ENCODE measurements at regions not wholly inside any gene's neighbourhood (a gene's known extent, or its start where the extent isn't known, plus 50 kb on each side); places are given as distances from the start of the nearest gene placed in this dataset.

DNA sequence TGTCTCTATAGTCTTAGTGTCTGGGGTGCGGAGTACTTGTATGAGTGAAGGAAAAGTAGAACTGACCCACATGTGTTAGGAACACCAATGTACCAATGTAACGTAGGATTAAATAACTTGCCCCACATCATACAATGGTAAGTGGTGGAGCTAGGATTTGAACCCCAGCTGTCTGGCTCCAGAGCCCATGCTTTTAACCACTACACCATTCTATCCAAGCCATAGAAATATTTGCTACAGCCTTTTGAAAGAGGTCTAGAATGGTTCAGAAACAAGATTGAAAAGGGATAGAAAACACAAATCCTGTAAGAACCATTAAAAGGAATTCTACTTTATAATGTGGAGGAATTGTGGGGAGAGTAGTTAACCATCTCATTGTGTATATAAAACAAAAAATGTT, 169.9 kb upstream of the ATP6AP2 start:
- Histone ChIP-seq H3K4me1 (ENCODE audit: control insufficient read depth in 1 of 2, insufficient read depth in 2 of 2, low read depth in 1 of 2, low read length in 1 of 2) (peaks cover 0 to 13% of the 10 kb centered on the region in 2 experiments; a peak in 1 of 4 replicates), H3K27me3 (ENCODE audit: insufficient read depth) (peaks cover 5% of the 10 kb centered on the region; the same call in 1 of the 2 replicates), H2AFZ (ENCODE audit: low read depth) (no peak overlapping the region), H3F3A (replicated peaks; ENCODE audit: insufficient read depth) (no peaks in the 10 kb centered on the region), H4K20me1 (ENCODE audit: insufficient read depth) (no peaks in the 10 kb centered on the region), H3K79me2 (ENCODE audit: insufficient read depth) (no peaks in the 10 kb centered on the region), H3K4me2 (no peak overlapping the region), H3K9me3 (no peaks in the 10 kb centered on the region), H3K9me2 (no peaks in the 10 kb centered on the region), H3K9ac (no peak overlapping the region), H3K4me3 (ENCODE audit: low read depth in 2 of 2, low read length in 1 of 2) (no peak overlapping the region), H3K36me3 (replicated peaks in 1 of 2; ENCODE audit: control insufficient read depth in 1 of 2, insufficient read depth in 2 of 2, low read length in 1 of 2) (no peaks in the 10 kb centered on the region), H3K27ac (ENCODE audit: low read depth in 2 of 2, low read length in 1 of 2) (no peak overlapping the region)
- WGBS (ENCODE audit: low lambda C conversion rate): 33% methylated on average over 2 of the region's 2 CpGs
- DNase-seq: no peak
- TF ChIP-seq GABPA (IDR thresholded peaks at IDR 0.05; ENCODE audit: low read depth): no peak
- no peak for TF ChIP-seq POLR2AphosphoS5 (IDR thresholded peaks at IDR 0.05; ENCODE audit: low read depth, low read length)
- TF ChIP-seq EP300 (IDR thresholded peaks at IDR 0.05; ENCODE audit: borderline replicate concordance in 1 of 2, low read depth in 1 of 2, low read length in 1 of 2): no peak
- no peak for TF ChIP-seq EZH2phosphoT487 (IDR thresholded peaks at IDR 0.05; ENCODE audit: borderline replicate concordance, low read depth)
- TF ChIP-seq TEAD4 (IDR thresholded peaks at IDR 0.05; ENCODE audit: borderline replicate concordance, insufficient read depth): no peak
- TF ChIP-seq ZBTB33 (IDR thresholded peaks at IDR 0.05; ENCODE audit: borderline replicate concordance, low read depth): no peak
- TF ChIP-seq CHD2 (IDR thresholded peaks at IDR 0.05; ENCODE audit: low read length, partially characterized antibody): no peak
- ChIA-PET CTCF (interaction anchor here (1.7 kb wide), 1 partner anchor 10 kb away, joined by 5 read pairs; no protein-coding TSS in a partner anchor), POLR2A (no interaction called here)

GRCh38 chrX:40406330-40406859, 174.4 kb upstream of the ATP6AP2 start:
- TF ChIP-seq, protein P1, sequence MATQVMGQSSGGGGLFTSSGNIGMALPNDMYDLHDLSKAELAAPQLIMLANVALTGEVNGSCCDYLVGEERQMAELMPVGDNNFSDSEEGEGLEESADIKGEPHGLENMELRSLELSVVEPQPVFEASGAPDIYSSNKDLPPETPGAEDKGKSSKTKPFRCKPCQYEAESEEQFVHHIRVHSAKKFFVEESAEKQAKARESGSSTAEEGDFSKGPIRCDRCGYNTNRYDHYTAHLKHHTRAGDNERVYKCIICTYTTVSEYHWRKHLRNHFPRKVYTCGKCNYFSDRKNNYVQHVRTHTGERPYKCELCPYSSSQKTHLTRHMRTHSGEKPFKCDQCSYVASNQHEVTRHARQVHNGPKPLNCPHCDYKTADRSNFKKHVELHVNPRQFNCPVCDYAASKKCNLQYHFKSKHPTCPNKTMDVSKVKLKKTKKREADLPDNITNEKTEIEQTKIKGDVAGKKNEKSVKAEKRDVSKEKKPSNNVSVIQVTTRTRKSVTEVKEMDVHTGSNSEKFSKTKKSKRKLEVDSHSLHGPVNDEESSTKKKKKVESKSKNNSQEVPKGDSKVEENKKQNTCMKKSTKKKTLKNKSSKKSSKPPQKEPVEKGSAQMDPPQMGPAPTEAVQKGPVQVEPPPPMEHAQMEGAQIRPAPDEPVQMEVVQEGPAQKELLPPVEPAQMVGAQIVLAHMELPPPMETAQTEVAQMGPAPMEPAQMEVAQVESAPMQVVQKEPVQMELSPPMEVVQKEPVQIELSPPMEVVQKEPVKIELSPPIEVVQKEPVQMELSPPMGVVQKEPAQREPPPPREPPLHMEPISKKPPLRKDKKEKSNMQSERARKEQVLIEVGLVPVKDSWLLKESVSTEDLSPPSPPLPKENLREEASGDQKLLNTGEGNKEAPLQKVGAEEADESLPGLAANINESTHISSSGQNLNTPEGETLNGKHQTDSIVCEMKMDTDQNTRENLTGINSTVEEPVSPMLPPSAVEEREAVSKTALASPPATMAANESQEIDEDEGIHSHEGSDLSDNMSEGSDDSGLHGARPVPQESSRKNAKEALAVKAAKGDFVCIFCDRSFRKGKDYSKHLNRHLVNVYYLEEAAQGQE (IDR thresholded peaks at IDR 0.05; ENCODE audit: low read depth, low read length): no peak
- no peak for TF ChIP-seq RXRA (IDR thresholded peaks at IDR 0.05; ENCODE audit: borderline replicate concordance, low read depth)
- CTCF ChIA-PET: no interaction called here
- Histone ChIP-seq H3F3A (replicated peaks; ENCODE audit: insufficient read depth) (no peaks in the 10 kb centered on the region), H3K9me2 (no peaks in the 10 kb centered on the region), H3K79me2 (ENCODE audit: insufficient read depth) (no peaks in the 10 kb centered on the region), H2AFZ (ENCODE audit: low read depth) (no peak overlapping the region), H3K27ac (ENCODE audit: low read depth in 2 of 2, low read length in 1 of 2) (peak overlapping the region in 1 of 2 experiments; percentile 61; a peak in 2 of 4 replicates), H3K36me3 (replicated peaks in 1 of 2; ENCODE audit: control insufficient read depth in 1 of 2, insufficient read depth in 2 of 2, low read length in 1 of 2) (no peaks in the 10 kb centered on the region), H3K9me3 (no peaks in the 10 kb centered on the region), H3K9ac (no peak overlapping the region), H3K4me3 (ENCODE audit: low read depth in 2 of 2, low read length in 1 of 2) (no peak overlapping the region), H3K27me3 (ENCODE audit: insufficient read depth) (no peaks in the 10 kb centered on the region; the same call in 1 of the 2 replicates), H4K20me1 (ENCODE audit: insufficient read depth) (no peaks in the 10 kb centered on the region), H3K4me2 (no peak overlapping the region), H3K4me1 (ENCODE audit: control insufficient read depth in 1 of 2, insufficient read depth in 2 of 2, low read depth in 1 of 2, low read length in 1 of 2) (peaks cover 0 to 7% of the 10 kb centered on the region in 2 experiments; a peak in 1 of 4 replicates)
- DNase-seq: no peak
- 42% methylated on average over 2 of the region's 4 CpGs for WGBS (ENCODE audit: low lambda C conversion rate)
- POLR2A ChIA-PET: no interaction called here

Measured in SK-N-SH (cell line).